HK-2 (cell line): ENCODE measurements at regions not wholly inside any gene's neighbourhood (a gene's known extent, or its start where the extent isn't known, plus 50 kb on each side); places are given as distances from the start of the nearest gene placed in this dataset.
"Not testable (repeated sequence)": the region's sequence is repeated elsewhere in the genome, so short reads cannot be mapped to it uniquely, and the experiment has no call there.

Experiments
- DNase-seq: peaks from one replicate; pipeline ENCODE4 v3.0.0-alpha.2; 2018; ENCODE audit not compliant: unreplicated experiment

DNA sequence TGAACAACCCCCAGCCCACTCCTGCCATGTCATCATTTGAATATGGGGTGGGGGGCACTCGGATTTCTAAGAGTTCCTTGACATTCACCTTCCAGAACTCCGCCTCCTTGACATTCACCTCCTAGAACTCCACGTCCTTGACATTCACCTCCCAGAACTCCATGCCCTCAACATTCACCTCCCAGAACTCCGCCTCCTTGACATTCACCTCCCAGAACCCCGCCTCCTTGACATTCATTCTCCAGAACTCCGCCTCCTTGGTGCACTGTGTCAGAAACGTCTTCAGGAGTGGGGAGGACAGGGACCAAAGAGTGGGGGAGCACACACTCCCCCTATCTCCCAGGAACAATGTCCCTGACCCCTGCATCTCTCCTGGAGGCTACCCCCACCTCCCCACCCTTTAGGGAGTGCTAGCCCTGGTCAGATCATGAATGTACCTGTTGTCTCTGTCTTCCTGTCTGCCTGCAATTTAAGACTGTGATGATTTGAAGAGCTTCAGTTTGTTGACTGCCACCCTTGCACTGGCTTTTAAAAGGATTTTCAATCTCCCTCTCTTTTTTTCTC, 110.1 kb downstream of the NPTX2 start:
- DNase-seq, result no peak

DNA sequence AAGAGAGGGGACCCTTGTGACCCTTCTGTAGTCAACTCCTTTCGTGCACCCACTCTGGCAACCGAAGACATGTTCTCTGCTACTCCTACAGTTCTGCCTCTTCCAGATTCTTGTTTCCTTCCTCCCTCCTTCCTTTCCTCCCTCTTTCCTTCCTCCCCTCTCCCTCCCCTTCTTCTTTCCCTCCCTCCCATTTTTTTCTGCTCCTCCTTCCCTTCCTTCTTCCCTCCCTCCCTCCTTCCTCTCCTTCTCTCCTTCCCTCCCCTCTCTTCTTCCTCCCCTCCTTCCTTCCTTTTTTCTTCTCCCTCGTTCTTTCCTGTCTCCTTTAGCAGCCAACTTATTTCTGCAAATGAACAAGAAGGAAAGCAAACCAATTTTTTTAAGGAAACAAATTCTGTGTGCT, 111.5 kb downstream of the NPTX2 start:
- DNase-seq, result no peak

DNA sequence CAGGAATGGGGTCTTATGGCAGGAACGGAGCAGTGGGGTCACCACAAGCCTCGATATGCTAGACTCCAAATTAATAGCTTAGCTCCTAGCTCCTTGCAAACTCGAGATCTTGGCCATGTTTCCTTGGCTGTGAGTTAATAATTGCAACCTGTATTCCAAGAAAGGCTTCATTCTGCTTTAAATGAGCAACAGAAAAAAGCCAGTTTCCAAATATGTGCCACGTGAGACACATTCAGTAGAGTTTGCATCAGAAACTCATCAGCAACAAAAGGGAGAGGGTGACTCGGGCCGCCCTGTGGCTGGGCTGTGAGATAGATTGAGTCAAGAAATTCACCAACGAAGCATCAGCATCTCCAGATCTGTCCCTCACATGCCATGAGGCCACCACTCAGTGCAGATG, 112.0 kb downstream of the NPTX2 start:
- no peak for DNase-seq

DNA sequence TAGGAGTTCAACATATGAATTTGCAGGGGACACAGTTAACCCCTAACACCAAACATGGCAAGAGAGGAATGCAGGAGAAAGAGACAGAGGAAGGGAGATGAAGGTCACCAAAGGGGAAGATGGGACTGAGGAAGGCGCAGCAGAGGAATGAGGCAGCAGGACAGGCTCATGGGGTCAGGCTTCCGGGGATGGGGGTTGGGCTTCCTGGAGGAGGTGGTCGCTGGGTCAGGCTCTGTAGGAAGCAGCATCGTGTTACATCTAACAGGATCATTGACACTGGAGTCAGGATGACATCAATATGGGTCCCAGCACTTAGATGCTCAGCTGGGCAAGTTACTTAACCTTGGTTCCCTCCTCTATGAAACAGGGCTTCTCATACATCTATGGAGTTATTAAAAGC, 113.2 kb downstream of the NPTX2 start:
- DNase-seq, result no peak

DNA sequence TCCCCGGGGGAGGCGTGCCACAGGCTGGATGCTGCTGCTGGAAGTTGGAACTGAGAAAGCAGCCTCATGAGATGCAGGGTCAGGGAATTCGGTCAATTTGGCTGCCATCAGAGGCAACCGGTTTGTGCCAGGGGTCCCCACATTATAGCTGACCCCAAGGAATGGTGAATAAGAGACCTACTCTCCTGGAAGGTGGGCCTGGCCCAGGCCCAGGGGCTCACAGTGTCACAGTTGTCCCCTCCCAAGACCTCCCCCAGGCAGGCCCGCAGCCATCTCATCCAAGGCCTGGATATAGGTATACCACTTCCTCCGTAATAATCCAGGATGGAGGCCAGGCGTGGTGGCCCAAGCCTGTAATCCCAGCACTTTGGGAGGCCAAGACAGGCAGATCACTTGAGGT, 114.6 kb downstream of the NPTX2 start:
- no peak for DNase-seq

DNA sequence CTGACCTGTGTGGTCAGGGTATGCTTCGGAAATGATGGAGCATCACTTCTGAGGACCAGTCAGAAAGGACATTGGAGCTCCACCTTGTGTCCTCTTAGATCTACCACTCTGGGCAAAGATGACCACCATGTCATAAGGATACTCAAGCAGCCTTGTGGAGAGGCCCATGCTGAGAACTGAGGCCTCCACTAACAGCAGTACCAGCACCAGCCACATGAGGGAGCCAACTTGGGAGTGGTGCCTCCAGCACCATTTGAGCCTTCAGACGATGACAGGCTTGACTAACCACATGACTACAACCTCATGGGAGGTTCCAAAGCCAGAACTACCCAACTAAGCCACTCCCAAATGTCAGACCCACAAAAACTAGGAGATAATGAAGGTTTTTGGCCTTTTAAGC, 116.0 kb downstream of the NPTX2 start:
- peak; percentile 64 for DNase-seq

DNA sequence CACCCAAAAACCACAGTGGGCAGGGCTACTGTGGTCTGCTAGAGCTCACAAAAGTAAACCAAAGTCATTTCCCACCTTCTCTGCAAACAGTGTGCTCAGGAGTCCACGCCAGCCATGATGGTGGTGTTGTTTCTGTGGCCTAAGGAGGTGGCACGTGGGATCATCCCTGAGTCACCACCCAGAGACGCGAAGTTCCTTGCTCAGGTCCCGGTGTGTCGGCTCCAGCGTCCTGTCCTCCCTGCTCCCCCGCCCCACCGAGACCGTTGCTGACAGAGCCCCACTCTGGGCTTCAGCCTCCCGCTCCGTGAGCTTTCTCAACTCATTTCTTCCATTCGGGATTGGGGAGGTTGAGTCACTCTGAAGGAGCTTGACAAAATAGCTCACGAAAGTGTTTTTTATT, 118.7 kb downstream of the NPTX2 start:
- no peak for DNase-seq

DNA sequence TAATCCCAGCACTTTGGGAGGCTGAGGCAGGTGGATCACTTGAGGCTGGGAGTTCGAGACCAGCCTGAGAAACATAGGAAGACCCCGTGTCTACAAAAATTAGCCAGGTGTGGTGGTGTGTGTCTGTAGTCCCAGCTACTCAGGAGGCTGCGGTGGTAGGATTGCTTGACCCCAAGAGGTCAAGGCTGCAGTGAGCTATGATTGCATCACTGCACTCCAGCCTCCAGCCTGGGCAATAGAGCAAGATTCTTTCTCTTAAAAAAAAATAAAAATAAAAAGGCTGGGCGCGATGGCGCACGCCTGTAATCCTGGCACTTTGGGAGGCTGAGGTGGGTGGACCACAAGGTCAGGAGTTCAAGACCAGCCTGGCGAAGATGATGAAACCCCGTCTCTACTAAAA, 119.4 kb downstream of the NPTX2 start:
- not testable (repeated sequence) for DNase-seq

DNA sequence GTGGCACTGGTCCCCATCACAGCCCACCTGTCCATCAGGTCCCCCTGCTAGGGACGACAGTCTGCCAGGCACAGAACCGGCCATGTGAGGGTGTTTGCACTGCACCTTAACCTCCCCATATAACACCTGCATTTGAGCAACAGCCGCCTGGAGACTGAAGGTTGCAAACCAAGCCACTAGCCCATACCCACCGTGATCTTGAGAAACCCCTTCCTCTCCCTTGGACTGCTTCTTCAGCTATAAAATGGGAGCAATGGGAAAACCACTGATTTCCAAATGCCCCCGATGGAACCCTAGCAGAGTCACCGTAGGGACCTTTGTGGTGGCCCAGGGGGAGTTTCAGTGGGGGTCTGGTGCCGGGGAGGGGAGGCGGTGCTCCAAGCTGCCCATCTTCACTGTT, 120.1 kb downstream of the NPTX2 start:
- no peak for DNase-seq

DNA sequence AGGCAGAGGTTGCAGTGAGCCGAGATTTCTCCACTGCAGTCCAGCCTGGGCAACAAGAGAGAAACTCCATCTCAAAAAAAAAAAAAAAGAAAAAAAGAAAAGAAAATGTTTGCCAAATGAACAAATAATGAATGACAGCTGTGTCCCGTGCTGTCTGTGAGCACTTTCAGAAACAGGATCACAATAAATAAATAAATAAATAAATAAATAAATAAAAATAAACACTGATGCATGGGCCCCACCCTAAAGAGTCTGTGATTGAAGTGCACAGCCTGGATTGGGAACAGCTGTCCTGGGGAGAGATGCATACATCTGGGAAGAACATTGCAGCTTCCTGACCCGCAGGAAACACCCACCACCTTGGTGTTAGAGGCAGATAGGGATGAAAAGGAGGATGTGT, 123.6 kb downstream of the NPTX2 start:
- DNase-seq, result no peak

DNA sequence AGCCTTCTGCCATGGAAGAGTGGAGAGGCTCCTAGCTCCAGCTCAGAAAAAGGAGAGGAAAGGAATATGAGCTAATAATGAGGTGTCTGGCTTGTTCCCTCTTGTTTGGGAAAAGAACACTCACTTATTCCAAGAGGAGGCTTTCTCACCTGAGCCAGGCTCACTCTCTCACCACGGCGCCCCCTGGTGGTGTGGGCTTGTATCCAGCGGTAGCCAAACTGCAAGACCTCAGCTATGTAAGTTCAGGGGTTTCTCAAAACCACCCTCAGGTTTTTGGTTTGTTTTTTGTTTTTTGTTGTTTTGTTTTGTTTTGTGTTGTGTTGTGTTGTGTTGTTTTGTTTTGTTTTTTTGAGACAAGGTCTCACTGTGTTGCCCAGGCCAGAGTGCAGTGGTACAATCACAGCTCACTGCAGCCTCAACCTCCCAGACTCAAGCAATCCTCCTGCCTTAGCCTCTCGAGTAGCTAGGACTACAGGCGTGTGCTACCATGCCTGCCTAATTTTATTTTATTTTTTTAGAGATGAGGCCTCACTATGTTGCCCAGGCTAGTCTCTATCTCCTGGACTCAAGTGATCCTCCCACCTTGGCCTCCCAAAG, 124.0 kb downstream of the TMEM130 start:
- peak; percentile 70 for DNase-seq

DNA sequence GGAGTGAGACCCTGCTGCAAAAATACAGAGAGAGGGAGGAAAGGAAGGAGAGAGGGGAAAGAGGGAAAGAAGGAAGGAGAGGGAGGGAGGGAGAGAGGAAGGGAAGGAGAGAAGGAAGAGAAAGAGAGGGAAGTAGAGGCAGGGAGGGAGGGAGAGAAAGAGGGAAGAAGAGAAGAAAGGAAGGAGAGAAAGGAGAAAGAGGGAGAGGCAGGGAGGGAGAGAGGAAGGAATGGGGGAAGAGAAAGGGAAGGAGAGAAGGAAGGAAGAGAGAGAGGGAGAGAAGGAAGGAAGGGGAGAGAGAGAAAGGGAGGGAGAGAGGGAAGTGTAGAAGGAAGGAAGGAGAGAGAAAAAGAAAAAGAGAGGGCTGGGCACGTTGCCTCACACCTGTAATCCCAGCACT, 121.7 kb downstream of the TMEM130 start:
- no peak for DNase-seq

DNA sequence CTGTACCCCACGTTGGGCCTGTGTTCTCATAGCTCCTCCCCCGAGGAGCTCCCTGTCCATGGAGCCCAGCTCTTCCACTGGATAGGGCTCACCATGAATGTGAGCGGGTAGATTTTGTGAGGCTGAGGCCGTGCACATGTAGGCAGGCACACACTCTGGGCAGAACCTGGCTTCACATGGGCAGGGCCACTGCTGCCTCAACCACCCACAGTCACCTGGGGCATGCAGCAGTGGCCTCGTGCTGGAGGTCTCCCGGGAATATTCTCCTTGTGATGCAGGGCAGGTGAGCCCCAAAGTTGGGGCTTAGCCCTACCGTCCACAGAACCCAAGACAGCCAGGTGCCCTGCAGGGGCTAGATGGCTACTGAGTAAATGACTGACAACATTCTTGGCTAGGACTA, 116.6 kb downstream of the TMEM130 start:
- DNase-seq, result no peak

DNA sequence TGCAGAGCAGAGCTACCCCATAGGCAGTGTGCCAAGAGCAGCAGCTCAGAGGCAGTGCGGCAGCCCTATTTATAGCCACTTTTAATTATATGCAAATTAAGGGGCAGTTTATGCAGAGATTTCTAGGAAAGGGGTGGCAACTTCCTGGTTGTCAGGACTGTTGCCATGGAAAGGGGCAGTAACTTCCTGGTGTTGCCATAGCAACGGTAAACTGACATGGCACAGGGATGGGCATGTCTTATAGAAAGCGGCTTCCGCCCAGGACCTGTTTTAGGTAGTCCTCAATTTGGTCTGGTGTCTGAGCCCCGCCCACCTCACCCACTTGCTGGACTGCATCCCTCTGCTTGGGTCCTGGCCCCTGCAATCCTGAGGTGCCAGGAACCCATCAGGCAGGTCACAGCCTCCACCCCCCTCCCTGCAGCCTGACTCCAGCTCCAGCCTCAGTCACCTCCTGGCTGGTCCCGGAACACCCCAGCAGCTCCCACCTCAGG, 115.8 kb downstream of the TMEM130 start:
- DNase-seq, result no peak

DNA sequence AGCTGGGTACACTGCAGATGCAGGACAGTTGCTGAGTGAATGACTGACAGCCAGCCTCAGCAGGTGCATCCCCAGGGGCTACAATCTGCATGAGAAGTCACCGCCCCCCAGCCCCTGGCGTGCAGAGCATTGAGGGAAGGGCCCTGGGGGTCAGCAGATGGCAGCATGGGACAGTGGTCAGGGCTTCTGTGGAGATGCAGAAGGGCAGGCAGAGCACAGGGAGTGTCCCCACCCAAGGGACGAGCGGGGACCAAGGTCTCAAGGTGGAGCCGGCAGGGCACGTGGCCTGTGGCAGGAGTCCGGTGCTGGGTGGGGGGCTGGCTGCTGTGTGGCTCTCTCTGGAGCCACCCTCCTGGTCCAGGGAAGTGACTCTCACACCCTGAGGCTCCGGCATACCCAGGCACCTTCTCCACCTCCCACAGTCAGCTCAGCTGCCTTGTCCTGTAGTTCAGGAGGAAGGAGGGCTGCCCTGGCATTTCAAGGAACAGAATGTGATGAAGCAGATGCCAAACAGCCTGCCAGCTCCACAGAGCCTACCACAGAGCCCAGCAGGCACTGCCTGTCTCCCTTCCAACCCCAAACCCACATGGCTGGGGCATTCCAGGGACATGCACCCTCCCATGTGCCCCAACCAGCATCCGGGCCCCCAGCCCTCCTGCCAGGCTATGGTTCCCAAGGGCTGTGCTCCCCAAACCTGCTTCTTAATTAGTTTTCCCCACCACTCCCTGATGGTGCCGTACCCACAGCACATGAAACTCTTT, 114.5 kb downstream of the TMEM130 start:
- DNase-seq, result no peak

DNA sequence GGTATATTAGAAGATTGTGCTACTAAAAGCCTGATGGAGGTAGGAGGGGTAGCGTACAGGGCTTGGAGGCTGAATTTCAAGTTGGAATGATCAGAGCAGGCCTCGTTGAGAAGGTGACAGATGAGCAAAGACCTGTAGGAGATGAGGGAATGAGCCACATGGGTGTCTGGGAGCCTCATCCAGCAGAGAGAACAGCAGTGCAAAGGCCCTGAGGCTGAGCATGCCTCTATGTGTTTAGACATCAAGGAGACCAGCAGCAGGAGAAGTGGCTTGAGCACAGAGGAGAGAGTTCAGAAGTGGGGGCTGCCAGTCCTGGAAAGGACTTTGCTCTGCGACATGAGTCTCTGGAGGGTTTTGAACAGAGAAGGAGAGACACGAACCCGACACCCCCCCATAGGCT, 111.7 kb downstream of the TMEM130 start:
- no peak for DNase-seq

DNA sequence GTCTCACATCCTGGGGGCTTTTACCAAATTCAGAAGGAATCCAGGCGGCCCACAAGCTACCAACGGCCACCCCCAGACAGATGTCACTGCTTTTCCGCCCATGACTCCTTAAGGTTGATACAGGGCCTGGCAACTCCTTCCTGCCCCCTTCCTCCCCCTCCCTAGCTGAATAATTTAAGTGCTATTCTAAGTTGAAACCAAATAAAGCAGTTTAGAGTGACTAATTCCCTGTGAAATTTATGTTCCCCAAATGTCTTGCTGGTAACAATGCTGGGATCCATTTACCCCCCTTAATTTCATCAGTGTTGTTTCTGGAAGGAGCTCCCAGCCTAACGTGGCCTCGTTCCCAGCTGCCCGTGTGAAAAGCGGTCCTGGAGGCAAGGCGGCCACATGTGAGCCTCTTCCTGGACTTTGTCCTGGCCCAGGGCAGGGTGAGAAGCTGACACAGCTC, 109.6 kb downstream of the TMEM130 start:
- no peak for DNase-seq

DNA sequence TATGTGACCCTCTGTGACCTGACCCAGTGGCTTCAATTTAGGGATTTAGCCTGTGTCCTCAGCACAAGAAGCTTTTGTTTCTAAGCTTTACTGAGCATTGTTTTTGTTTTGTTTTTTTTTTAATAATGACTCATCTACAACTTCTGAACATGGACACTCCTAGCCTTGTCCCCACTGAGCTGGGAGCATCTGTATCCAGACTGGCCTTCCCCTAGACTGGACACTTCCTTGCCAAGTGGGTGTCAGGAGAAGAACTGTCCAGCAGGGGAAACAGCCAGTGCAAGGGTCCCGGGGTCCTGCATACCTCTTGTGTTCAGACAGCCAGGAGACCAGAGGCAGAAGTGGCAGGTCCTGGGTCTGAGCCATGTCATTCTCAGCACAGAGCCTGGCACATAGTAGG, 108.6 kb downstream of the TMEM130 start:
- DNase-seq, result no peak

DNA sequence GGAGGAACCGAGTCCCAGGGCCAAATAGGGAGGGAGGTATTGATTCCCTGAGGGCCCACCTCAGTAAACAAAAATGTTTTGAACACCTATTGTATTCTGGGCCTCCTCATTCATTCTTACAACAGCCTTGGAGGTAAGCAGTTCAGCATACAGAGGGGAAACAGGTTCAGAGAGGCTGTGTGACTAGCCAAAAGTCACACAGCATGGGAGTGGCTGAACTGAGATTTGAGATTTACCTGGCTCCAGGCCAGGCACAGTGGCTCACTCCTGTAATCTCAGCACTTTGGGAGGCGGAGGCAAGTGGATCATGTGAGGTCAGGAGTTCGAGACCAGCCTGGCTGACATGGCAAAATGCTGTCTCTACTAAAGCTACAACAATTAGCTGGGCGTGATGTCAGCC, 107.2 kb downstream of the TMEM130 start:
- no peak for DNase-seq

DNA sequence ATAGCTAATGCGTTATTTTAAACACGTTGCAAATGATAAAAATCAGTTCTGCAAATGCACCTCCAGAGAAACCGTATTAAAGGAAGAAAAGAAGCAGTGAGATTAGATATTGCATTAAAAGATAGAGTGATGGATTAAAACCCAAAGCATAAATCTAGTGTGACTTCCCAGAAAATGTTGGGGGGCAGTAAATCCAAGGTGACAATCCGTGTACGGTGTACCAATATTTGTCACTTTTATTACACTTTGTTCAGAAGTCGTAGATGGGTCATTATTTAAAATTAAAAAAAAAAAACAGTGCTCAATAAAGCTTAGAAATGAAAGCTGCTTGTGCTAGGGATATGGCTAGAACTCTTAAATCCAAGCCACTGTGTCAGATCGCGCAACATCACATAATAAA, 106.4 kb downstream of the TMEM130 start:
- no peak for DNase-seq

DNA sequence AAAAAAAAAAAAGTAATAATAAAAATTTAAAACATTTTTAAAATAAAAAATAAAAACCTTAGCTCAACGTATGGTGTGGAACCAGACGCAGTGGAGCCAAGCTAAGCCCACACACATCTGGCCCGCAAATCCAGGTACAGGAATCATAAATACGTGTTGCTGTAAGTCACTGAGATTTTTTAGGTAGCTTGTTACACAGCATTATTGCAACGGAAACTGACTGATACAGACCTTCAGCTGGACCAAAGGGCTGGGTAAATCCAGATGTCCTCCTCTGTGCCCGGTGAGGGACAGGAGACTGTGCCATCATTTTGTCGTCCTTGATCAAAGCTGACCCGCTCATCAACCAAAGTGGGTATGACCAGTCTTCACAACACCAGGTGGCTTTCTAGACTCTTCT, 104.9 kb downstream of the TMEM130 start:
- no peak for DNase-seq

DNA sequence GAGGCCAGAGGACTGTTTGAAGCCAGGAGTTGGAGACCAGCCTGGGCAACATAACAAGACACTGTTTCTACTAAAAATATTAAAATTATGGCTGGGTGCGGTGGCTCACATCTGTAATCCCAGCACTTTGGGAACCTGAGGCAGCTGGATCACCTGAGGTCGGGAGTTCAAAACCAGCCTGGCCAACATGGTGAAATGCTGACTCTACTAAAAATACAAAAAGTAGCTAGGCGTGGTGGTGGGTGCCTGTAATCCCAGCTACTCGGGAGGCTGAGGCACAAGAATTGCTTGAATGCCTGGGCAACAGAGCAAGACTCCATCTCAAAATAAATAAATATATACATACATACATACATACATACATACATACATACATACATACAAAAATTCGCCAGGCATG, 99.7 kb downstream of the TMEM130 start:
- DNase-seq, result not testable (repeated sequence)

DNA sequence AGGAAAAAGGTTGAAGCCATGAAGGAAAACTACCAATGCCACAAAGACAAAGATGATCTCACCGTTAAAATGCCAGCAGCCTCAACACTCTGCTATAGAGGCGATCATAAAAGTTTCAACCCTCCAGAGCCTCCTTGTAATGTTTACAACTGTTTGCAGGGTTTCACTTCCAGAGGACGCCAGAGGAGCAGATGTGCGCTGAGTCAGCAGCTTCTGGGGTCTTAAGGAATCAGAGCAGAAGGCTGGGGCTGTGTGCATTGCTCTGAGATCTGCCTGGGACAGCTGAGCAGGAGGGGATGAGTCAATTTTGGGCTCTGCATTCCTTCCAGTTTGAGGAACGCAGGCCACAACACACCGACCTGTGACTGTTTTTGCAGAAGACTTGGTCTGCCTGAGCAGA, 98.3 kb downstream of the TMEM130 start:
- no peak for DNase-seq
